HepG2 (cell line): ENCODE measurements at regions not wholly inside any gene's neighbourhood (a gene's known extent, or its start where the extent isn't known, plus 50 kb on each side); places are given as distances from the start of the nearest gene placed in this dataset.

Experiments
- ATAC-seq: fragments of 200-7000 bp; cut with Tn5 transposase; 3 replicates; pipeline ENCODE4 v1.9.1; 2020; ENCODE audit warnings: mild to moderate bottlenecking, moderate library complexity
- BruUV-seq: library from RNA; stranded (reverse); fragments of 400-500 nt; replicated peaks from 2 replicates; lab custom pipeline; 2021; lab: Mats Ljungman, UMichigan
- CTCF ChIA-PET: fragments of 300-600 bp; formaldehyde crosslinking; extraction: SDS; loops from one replicate; lab custom pipeline; 2021; ENCODE audit warnings: low total read pairs, inconsistent platforms, low intra/inter-chr PET ratio; lab: Yijun Ruan, JAX
- POLR2A ChIA-PET: fragments of 350-600 bp; sonication (Branson Sonifier 250); formaldehyde crosslinking; loops from one replicate; lab custom pipeline; 2020; ENCODE audit warnings: antibody characterized with exemption, inconsistent platforms; lab: Yijun Ruan, JAX
- DNase-seq: peaks from one replicate; pipeline ENCODE4 v3.0.0-alpha.2; 2015; ENCODE audit warnings: low spot score
- FAIRE-seq: peaks from 3 replicates; lab custom pipeline; 2011; peaks lifted over from hg19 to GRCh38; lab: Jason Lieb, UNC
- H2AFZ ChIP-seq: one replicate; pipeline ENCODE4 v1.6.1; 2011; ENCODE audit warnings: low read length, inconsistent platforms
- H3K27ac ChIP-seq: fragments of 300-600 bp; 3 replicates; pipeline ENCODE4 v1.8.0; 2011; ENCODE audit warnings: mixed run types, mild to moderate bottlenecking, mixed read lengths, low read length, inconsistent platforms; ENCODE audit not compliant: insufficient read depth; ENCODE audit errors: extremely low read length
- H3K27me3 ChIP-seq, 2 experiments: fragments of 200-600 bp in 1 of 2; 2 replicates in 1 of 2; 3 replicates in 1 of 2; pipeline versions ENCODE4 v1.6.0 to v1.8.0; 2011; ENCODE audit warnings: low read length in 2 of 2, mild to moderate bottlenecking in 2 of 2, moderate library complexity in 2 of 2, inconsistent platforms in 1 of 2; ENCODE audit not compliant: insufficient read depth in 2 of 2, control insufficient read depth in 1 of 2
- H3K36me3 ChIP-seq, 2 experiments: fragments of 200-600 bp in 1 of 2; replicated peaks in 1 of 2; 2 replicates in 1 of 2; 3 replicates in 1 of 2; pipeline versions ENCODE4 v1.5.1 to v1.8.0; 2011; ENCODE audit warnings: low read length in 2 of 2, inconsistent platforms in 1 of 2; ENCODE audit not compliant: insufficient read depth in 2 of 2, control insufficient read depth in 1 of 2
- H3K4me1 ChIP-seq: 2 replicates; pipeline ENCODE4 v1.5.1; 2012; ENCODE audit warnings: low read length, inconsistent platforms; ENCODE audit not compliant: insufficient read depth
- H3K4me2 ChIP-seq: 2 replicates; pipeline ENCODE4 v1.6.0; 2011; ENCODE audit warnings: low read depth, low read length, inconsistent platforms
- H3K4me3 ChIP-seq, 3 experiments: fragments of 200-600 bp in 1 of 3; sonication (generic), shearing (Covaris generic) in 1 of 3; replicated peaks in 1 of 3; 2 replicates each; pipeline ENCODE4 v1.5.1; 2011 to 2016; ENCODE audit warnings: low read length in 3 of 3, inconsistent platforms in 2 of 3, low read depth in 2 of 3, mild to moderate bottlenecking in 2 of 3, control low read depth in 1 of 3, mixed read lengths in 1 of 3; ENCODE audit not compliant: insufficient read depth in 1 of 3
- H3K79me2 ChIP-seq: one replicate; pipeline ENCODE4 v1.6.1; 2011; ENCODE audit warnings: low read length, inconsistent platforms; ENCODE audit not compliant: insufficient read depth
- H3K9ac ChIP-seq: 2 replicates; pipeline ENCODE4 v1.6.0; 2011; ENCODE audit warnings: mild to moderate bottlenecking, low read depth, low read length, inconsistent platforms; ENCODE audit not compliant: insufficient read depth
- H3K9me3 ChIP-seq: 2 replicates; pipeline ENCODE4 v1.5.1; 2012; ENCODE audit warnings: mild to moderate bottlenecking, low read length
- H4K20me1 ChIP-seq: 2 replicates; pipeline ENCODE4 v1.6.0; 2011; ENCODE audit warnings: inconsistent platforms, mild to moderate bottlenecking, low read length, moderate library complexity; ENCODE audit not compliant: insufficient read depth
- ADNP ChIP-seq: sonication (generic); formaldehyde crosslinking; IDR thresholded peaks from 2 replicates; pipeline ENCODE4 v1.4.0; 2020; ENCODE audit warnings: missing genetic modification reagents
- GPN1 ChIP-seq: sonication (generic); formaldehyde crosslinking; IDR thresholded peaks from 2 replicates; pipeline ENCODE4 v1.5.1; 2020; ENCODE audit warnings: missing genetic modification reagents, borderline replicate concordance
- KDM2A ChIP-seq: sonication (generic); formaldehyde crosslinking; IDR thresholded peaks from 2 replicates; pipeline ENCODE4 v1.4.0; 2020; ENCODE audit warnings: low read depth, missing genetic modification reagents, borderline replicate concordance
- MEIS1 ChIP-seq: sonication (generic); formaldehyde crosslinking; IDR thresholded peaks from 2 replicates; pipeline ENCODE4 v1.9.0; 2021; ENCODE audit warnings: mild to moderate bottlenecking, missing genetic modification reagents, moderate library complexity, borderline replicate concordance
- NR2C2 ChIP-seq: sonication (generic); formaldehyde crosslinking; IDR thresholded peaks from 2 replicates; pipeline ENCODE4 v1.4.0; 2020; ENCODE audit warnings: missing genetic modification reagents, mild to moderate bottlenecking, moderate library complexity, borderline replicate concordance
- NR3C1 ChIP-seq: sonication (generic); formaldehyde crosslinking; IDR thresholded peaks from 2 replicates; pipeline ENCODE4 v1.4.0; 2020; ENCODE audit warnings: missing genetic modification reagents
- SP2 ChIP-seq: sonication (generic); formaldehyde crosslinking; IDR thresholded peaks from 2 replicates; pipeline ENCODE4 v1.5.1; 2020; ENCODE audit warnings: mild to moderate bottlenecking, missing genetic modification reagents
- STAT5B ChIP-seq: sonication (generic); formaldehyde crosslinking; IDR thresholded peaks from 2 replicates; pipeline ENCODE4 v1.4.0; 2020; ENCODE audit warnings: missing genetic modification reagents
- ZBTB10 ChIP-seq: sonication (generic); formaldehyde crosslinking; IDR thresholded peaks from 2 replicates; pipeline ENCODE4 v1.4.0; 2020; ENCODE audit warnings: missing genetic modification reagents, borderline replicate concordance
- ZNF766 ChIP-seq: sonication (generic); formaldehyde crosslinking; IDR thresholded peaks from 2 replicates; pipeline ENCODE4 v1.5.0; 2020; ENCODE audit warnings: missing genetic modification reagents, borderline replicate concordance
- in situ Hi-C: cut with HindIII; loops from 2 replicates; pipeline ENCODE4 v1.10.0; 2017; ENCODE audit warnings: low pct_unique_long_range_greater_than_20kb; ENCODE audit not compliant: extremely low pct_ligation_motif_present
- intact Hi-C: fragments of 100-400 bp; cut with micrococcal nuclease; formaldehyde crosslinking; loops from one replicate; pipeline ENCODE4 v1.10.0; 2022; ENCODE audit not compliant: unreplicated experiment
- TF ChIP-seq, protein P1 (sequence below), 2 experiments: IDR thresholded peaks; 2 replicates each; pipeline ENCODE4 v1.6.1; 2011 to 2012; ENCODE audit warnings: low read length in 2 of 2, borderline replicate concordance in 1 of 2, low read depth in 1 of 2, mild to moderate bottlenecking in 1 of 2, moderate library complexity in 1 of 2

DNA sequence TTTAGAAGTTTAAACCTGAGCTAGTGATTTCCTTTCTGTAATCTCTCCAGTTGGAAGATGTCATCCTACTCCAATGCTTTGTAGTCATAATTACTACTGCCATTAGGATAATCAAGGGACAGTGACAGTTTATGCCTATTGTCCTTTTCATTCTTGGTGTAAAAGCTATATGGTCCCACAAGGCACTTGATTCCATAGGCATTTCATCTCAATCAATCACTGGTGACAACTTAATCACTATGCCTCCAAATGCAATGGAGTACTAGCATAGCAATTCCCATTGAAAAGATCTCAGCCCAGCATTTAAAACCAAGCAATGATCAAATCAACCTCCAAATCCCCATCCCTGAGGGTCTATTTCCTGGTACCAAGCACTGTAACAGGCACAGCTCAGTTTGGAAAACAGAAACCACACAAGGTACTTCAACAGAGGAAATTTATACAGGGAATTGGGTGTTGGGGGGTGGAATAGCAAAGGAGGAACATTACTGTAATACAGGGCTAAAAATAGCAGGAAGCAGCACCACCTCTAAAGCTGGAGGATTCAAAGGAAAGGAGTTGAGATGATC lies 51.0 kb downstream of the FHIP2A start:
- no peak overlapping the region for H3K27ac ChIP-seq
- H3K4me3 ChIP-seq, result no peak overlapping the region
- in situ Hi-C loops, result no loop called here
- DNase-seq (no peak), ATAC-seq (no peak), FAIRE-seq (no peak)
- no peaks in the 10 kb centered on the region for H3K9me3 ChIP-seq
- ChIA-PET POLR2A (no interaction called here), CTCF (no interaction called here)
- BruUV-seq, result no TSS peak
- TF ChIP-seq ADNP (CRISPR knock-in tag) (no peak), STAT5B (CRISPR knock-in tag) (no peak), ZNF766 (CRISPR knock-in tag) (no peak), GPN1 (CRISPR knock-in tag) (no peak), NR3C1 (CRISPR knock-in tag) (no peak), SP2 (CRISPR knock-in tag) (no peak), KDM2A (no peak), NR2C2 (CRISPR knock-in tag) (no peak), ZBTB10 (CRISPR knock-in tag) (no peak), MEIS1 (no peak)
- TF ChIP-seq, protein P1, sequence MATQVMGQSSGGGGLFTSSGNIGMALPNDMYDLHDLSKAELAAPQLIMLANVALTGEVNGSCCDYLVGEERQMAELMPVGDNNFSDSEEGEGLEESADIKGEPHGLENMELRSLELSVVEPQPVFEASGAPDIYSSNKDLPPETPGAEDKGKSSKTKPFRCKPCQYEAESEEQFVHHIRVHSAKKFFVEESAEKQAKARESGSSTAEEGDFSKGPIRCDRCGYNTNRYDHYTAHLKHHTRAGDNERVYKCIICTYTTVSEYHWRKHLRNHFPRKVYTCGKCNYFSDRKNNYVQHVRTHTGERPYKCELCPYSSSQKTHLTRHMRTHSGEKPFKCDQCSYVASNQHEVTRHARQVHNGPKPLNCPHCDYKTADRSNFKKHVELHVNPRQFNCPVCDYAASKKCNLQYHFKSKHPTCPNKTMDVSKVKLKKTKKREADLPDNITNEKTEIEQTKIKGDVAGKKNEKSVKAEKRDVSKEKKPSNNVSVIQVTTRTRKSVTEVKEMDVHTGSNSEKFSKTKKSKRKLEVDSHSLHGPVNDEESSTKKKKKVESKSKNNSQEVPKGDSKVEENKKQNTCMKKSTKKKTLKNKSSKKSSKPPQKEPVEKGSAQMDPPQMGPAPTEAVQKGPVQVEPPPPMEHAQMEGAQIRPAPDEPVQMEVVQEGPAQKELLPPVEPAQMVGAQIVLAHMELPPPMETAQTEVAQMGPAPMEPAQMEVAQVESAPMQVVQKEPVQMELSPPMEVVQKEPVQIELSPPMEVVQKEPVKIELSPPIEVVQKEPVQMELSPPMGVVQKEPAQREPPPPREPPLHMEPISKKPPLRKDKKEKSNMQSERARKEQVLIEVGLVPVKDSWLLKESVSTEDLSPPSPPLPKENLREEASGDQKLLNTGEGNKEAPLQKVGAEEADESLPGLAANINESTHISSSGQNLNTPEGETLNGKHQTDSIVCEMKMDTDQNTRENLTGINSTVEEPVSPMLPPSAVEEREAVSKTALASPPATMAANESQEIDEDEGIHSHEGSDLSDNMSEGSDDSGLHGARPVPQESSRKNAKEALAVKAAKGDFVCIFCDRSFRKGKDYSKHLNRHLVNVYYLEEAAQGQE (IDR thresholded peaks at IDR 0.05; ENCODE audit: borderline replicate concordance in 1 of 2, low read depth in 1 of 2, low read length in 2 of 2), result no peak
- no peak overlapping the region for H3K4me2 ChIP-seq
- no peaks in the 10 kb centered on the region for H3K27me3 ChIP-seq
- H3K79me2 ChIP-seq, result no peaks in the 10 kb centered on the region
- peaks cover 15% of the 10 kb centered on the region for H3K4me1 ChIP-seq
- H2AFZ ChIP-seq, result no peak overlapping the region
- H3K9ac ChIP-seq, result no peak overlapping the region
- intact Hi-C loops, result loop anchor here (10.0 kb wide), 1 partner anchor 482 kb away; no protein-coding TSS in a partner anchor
- no peaks in the 10 kb centered on the region for H4K20me1 ChIP-seq
- H3K36me3 ChIP-seq, result no peaks in the 10 kb centered on the region
